ENCODE measurements at regions not wholly inside any gene's neighbourhood (a gene's known extent, or its start where the extent isn't known, plus 50 kb on each side); places are given as distances from the start of the nearest gene placed in this dataset.

DNA sequence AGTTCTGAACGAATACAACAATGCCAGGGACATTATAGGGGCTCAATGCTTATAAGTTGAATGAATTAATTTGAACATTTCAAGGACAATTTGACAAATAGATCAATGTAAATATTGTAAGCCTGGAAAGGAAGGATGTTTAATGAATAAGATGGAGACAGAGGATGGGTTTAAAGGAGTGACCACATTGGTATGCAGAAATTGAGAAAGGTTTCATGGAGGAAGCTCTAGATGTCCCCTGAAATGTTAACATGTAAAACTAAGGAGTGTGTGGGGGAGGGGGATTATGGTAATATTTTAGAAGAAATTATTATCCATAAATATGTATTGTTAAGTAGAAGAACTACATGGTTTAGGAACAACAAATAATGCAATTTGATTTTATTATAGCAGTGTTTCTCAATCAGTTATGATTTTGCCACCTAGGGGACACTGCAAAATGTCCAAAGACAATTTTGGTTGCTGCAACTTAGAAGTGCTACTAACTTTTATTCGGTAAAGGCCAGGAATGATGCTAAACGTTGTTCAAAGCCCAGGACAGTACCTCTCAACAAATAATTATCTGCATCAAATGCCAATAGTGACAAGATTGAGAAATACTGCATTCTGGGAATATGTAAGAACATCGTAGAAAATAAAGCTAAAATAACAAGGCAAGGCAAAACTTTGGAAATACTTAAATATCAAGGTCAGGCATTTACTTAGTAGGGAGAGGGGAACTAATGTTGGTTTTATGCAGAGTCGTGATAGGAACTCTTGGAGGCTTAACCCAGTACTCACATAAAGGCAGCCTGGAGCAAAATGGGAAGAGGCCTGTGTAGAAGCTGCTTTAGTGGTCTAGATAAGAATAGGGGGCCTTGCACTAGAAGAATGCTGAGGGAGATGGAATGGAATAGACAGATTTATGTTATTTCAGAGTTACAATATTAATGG is 686.9 kb upstream of the CITED2 start:
- no peak for ATAC-seq
- H3K27ac Mint-ChIP-seq = no peak overlapping the region

DNA sequence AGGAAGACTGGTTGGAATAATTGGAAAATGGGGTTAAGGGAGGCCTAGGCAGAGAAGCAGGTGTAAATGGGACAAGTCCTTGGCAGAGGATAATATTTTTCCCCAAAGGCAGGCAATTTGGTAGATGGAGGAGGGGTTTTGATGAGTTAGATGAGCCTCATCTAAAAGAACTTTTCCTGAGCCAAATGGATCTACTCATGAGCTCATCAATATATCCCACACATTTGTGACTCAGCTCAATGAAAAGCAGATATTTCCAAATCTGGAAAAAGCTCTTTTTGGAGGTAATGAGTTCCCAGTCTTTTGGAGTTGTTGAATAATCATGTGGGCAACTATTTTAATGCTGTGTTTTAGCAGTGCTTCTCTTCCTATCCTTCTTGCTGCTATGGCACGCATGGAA is 685.5 kb upstream of the CITED2 start:
- no peak for DNase-seq (ENCODE audit: low spot score in 2 of 2)
- H3K36me3 Mint-ChIP-seq = no peaks in the 10 kb centered on the region
- H3K27ac Mint-ChIP-seq = no peak overlapping the region
- no peaks in the 10 kb centered on the region for H3K9me3 Mint-ChIP-seq
- ATAC-seq = no peak

More for the DNA sequence above, 686.9 kb upstream of the CITED2 start:
- DNase-seq (ENCODE audit: low spot score in 2 of 2) = no peak
- Mint-ChIP-seq H3K9me3 (no peaks in the 10 kb centered on the region), H3K36me3 (no peaks in the 10 kb centered on the region)

DNA sequence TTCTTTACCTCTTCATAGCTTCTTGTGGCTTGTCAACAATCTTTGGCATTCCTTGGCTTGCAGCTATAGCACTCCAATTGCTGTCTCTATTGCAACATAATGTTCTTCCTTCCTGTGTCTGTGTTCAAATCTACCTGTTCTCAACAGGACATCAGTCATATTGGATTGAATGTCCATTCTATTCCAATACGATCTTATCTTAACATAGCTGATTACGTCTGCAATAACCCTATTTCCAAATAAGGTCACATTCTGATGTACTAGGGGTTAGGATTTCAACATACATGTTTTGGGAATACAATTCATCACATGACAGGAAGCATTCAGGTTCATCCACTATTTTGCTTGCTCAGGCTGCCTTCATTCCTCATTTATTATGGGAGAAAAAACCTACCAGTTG is 684.4 kb upstream of the CITED2 start:
- DNase-seq (ENCODE audit: low spot score in 2 of 2) (no peak), ATAC-seq (no peak)
- H3K27ac Mint-ChIP-seq = no peak overlapping the region
- H3K36me3 Mint-ChIP-seq = no peaks in the 10 kb centered on the region
- no peaks in the 10 kb centered on the region for H3K9me3 Mint-ChIP-seq

DNA sequence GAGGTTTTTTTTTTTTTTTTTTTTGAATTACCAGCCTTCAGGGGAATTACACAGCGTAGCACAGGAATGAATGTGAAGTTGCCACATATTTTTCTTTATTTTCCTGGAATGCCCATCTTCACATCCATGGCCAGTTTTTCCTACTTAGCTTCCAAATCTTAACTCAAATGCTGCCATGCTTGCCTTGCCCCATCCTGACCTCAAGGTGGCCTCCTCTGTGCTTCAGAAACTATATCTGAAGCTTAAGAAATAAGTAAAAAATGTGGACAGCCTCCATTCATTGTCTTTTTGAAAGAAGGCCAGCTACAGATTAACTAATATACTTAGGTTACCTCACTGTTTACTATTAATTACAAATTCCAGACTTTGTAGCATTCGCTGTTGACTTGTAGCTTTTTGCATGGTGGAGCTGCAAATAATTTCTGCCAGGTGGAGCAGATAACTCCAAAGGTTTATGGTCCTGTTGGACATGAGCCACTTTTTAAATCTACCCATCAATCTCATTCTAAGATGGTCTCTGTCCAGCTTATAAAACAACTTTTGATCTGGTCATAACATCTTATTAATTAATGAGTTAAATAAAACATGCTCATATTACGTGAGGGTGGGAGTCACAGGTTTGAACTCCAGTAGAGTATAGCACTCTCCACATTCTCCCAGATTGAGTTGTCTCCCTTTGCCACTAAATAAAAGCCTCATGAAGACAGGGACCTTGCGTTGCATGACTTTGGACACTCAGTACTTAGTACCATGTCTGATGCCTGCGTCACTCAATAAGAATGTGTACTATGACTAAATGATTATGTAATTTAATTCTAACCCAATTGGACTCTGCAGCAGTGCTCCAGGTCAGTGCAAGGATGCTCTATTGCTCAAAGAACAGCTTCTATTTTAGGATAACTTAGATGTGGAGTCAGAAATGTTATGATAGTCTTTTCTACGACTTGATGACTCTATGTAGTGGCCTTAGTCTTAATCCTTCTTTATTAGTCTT is 678.6 kb upstream of the CITED2 start:
- H3K27ac Mint-ChIP-seq = no peak overlapping the region
- ATAC-seq (no peak), DNase-seq (ENCODE audit: low spot score in 2 of 2) (no peak)
- no peaks in the 10 kb centered on the region for H3K9me3 Mint-ChIP-seq
- no peaks in the 10 kb centered on the region for H3K36me3 Mint-ChIP-seq

DNA sequence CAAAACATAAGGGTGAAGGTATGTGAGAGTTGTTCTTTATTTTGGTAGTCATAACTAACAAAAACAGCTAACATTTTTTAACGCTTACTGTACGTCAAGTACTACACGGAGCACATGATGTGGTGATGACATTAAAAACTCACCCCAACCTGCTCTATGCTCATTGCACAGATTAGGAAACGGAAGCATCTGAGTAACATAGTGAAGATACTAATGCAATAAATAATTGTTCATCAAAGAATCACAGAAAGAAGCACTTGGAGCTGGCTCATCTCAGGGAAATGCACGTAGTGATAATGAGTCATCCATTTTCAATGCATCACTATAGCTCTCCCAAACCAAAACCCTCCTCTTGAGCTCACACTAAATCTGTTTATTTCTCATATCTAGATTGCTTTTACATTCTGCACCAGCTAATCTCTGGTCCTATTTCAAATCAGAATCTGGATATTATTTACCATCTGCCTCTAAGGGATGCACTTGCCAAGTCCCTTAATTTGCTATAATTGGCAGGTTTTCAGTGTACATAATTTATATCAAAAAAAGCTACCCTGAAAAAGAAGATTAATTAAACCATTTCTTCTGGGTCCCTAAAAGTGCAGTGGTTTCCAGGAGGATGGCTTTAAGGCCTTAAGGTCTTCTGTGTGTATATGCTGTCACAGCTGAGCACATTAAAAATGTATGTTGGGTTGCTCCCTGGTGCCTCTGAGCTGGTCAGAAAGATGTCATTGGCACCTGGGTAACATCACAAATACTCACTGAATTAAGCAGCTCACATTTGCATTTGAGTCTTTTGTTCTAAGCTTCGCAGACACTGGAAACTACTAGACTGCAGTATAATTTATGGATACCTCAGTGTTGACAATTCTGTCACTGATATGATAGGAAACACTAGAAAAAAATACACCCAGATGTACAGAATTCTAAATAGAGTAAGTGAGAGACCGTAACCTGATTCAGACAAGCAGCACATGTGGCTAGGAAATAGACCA is 677.4 kb upstream of the CITED2 start:
- H3K36me3 Mint-ChIP-seq = no peaks in the 10 kb centered on the region
- no peak for DNase-seq (ENCODE audit: low spot score in 2 of 2)

DNA sequence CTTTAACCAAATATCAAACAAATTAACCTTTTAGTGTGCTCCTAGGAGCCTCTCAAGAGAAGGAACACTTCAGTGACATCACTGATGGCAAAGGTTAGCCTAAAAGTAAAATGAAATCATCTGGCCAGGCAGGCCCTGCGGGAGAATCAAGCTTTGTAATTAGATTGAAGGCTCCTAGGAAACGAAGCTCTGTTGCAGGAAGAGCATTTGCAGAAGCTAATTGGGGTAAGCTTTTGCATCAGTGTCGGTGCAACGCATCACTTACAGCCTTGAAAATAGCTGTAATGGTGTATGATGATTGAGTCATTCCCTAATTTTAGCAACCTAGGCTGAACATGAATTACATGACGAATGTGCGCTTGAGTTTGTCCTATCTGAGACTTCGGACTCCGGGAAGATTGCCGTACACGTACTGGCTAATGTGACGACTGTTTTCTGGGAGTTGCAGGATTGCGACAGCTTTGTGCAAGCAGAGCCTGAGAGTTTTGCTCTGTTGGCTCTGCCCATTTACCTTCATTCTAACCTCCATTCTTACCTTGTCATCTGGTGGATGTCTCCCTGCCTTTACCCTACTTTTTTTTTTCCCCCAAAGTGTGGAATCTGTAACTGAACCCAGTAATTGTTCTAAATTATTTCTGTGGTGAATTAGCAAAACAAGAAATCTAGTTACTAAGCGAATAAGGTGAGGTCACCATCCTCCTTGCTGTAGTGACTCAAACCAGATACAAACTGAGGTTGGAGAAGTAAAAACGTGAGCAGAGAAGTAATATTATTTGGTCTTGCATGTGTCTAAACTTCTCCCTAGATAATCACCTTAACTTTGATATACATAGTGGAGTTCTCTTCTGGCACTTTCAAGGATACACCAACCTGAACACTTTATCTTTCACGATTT is 675.9 kb upstream of the CITED2 start:
- Mint-ChIP-seq H3K27ac (no peak overlapping the region), H3K36me3 (no peaks in the 10 kb centered on the region), H3K9me3 (no peaks in the 10 kb centered on the region)
- peak in 1 of 2 donors; percentile 30 for ATAC-seq
- no peak for DNase-seq (ENCODE audit: low spot score in 2 of 2)

More for the DNA sequence above, 677.4 kb upstream of the CITED2 start:
- H3K27ac Mint-ChIP-seq = no peak overlapping the region
- ATAC-seq = peak in 1 of 2 donors; percentile 28
- no peaks in the 10 kb centered on the region for H3K9me3 Mint-ChIP-seq

DNA sequence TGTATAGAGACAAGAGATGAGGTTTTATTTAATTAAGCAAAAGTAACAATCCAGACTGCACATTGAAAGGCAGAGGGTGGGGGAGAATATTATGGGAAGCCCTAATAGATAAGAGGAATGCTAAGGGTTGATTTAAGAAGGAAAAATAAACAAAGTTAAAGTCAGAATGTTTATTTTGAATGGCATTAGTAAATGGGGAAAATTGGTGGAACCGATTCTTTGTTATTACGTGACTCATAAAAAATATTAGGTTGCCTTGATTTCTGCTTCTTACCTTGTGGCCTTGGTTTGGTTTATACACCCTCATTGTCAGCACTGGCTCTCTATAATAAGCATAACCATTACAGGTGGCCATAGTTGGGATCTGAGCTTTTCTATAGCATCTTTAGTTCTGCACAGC is 674.8 kb upstream of the CITED2 start:
- ATAC-seq = no peak
- Mint-ChIP-seq H3K27ac (no peak overlapping the region), H3K9me3 (no peaks in the 10 kb centered on the region)

DNA sequence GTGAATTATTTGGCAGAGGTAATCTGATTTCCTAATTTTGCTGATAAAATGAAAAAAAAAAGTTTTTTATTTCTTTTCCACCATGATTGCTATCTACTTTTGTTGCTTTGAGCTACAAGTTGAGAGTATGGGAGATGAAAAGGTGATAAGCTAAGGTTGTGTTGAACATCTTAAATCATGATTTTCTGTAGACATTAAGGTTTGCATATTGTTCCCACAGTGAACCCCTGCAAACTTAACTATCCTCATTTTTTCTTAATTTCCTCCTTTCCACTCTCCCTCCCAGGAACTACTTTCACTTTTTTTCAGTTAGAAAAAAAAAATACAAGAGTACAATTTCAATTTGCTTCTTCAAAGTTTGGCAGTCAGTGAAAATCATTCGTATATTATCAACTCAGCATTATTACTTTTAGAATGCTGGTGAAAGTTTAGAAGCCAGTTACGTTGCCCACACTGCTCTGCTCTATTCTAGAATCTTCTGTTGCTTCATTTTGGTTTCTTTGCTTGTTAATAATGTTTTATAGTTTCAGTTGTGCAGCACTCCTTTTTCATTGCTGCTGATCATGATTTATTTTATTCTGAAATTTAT is 673.8 kb upstream of the CITED2 start:
- no peaks in the 10 kb centered on the region for H3K9me3 Mint-ChIP-seq
- DNase-seq (ENCODE audit: low spot score in 2 of 2) = no peak
- ATAC-seq = no peak
- no peaks in the 10 kb centered on the region for H3K36me3 Mint-ChIP-seq
- H3K27ac Mint-ChIP-seq = no peak overlapping the region

More for the DNA sequence above, 674.8 kb upstream of the CITED2 start:
- no peak for DNase-seq (ENCODE audit: low spot score in 2 of 2)
- H3K36me3 Mint-ChIP-seq = no peaks in the 10 kb centered on the region

DNA sequence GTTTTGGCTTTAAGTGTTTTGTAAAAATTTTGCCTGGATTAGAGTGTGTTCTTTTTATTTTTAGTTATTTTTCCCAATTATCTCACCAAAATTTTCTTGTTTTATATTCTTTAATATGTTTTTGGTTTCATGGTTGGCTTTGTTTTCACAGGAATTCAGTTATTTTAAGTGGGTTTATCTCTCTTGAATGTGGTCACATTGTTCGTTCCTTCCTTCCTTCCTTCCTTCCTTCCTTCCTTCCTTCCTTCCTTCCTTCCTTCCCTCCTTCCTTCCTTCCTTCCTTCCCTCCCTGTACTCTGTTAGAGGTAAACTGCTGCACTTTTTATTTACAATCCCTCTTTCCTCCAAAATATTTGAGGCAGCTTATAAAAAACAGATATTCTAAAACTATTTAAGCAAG is 672.9 kb upstream of the CITED2 start:
- Mint-ChIP-seq H3K9me3 (no peaks in the 10 kb centered on the region), H3K27ac (no peak overlapping the region), H3K36me3 (no peaks in the 10 kb centered on the region)
- no peak for DNase-seq (ENCODE audit: low spot score in 2 of 2)
- ATAC-seq = no peak

DNA sequence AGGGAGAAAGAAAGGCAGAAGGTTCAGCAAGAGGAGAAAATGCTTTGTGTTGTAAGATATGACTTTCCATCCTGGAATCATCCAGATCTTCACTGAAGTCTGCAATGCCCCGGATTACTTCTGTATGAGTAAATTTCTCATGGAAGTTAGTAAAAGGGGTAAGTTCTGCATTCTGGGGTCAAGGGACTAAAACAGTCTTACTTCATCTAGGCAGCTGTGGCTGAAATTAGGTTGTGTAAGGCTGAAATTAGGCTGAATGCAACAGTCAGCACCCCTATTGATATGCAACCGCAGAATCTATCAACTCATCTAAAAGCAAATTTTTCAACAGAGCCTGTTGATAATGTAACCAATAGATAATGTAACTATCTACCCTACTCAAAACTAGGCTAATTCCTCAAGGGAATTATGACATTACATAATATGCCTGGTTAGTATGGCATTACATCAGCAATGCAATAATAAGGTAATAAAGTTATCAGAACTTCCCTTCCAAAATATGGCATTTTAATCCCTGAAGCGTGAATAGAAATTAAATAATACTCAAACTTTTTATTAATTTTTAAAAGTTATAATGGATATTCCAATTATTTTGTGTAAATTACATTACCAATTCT is 671.7 kb upstream of the CITED2 start:
- Mint-ChIP-seq H3K9me3 (no peaks in the 10 kb centered on the region), H3K36me3 (no peaks in the 10 kb centered on the region), H3K27ac (no peak overlapping the region)
- ATAC-seq (no peak), DNase-seq (ENCODE audit: low spot score in 2 of 2) (no peak)

DNA sequence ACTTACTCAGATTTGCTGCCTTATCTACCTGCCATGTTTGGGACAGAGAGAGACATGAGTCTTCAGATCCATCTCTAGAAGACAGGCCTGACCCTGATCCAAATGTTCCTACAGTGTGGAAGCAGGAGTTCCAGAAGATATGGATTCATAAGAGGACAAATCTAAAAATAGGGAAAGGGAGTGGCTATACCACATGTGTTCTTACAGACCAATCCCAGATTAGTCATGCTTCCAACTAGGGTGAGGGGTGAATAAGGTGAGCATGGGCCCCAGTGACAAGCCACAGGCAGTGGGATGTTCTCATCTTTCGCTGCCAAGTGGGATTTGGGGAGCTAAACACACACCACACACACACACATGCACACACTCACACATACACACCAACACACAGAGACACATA is 670.7 kb upstream of the CITED2 start:
- no peaks in the 10 kb centered on the region for H3K9me3 Mint-ChIP-seq
- H3K36me3 Mint-ChIP-seq = no peaks in the 10 kb centered on the region
- no peak for DNase-seq (ENCODE audit: low spot score in 2 of 2)
- no peak for ATAC-seq
- no peak overlapping the region for H3K27ac Mint-ChIP-seq

DNA sequence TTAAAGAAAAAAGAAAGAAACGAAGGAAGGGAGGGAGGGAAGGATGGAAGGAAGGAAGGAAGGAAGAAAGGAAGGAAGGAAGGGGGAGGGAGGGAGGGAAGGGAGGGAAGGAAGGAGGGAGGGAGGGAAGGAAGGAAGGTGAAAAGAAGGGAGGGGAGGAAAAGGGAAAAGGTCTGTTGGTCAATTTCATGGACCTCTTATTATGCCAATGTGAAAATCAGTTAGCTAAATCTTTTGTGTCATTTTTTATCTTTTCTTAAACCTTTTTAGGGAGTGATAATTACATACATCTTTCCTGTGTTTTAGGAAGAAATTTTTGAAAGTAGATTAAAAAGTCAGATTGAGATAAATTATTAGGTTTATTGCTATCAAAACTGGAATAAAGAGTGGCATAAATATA is 670.2 kb upstream of the CITED2 start:
- Mint-ChIP-seq H3K36me3 (no peaks in the 10 kb centered on the region), H3K27ac (no peak overlapping the region), H3K9me3 (no peaks in the 10 kb centered on the region)
- ATAC-seq = no peak
- no peak for DNase-seq (ENCODE audit: low spot score in 2 of 2)

DNA sequence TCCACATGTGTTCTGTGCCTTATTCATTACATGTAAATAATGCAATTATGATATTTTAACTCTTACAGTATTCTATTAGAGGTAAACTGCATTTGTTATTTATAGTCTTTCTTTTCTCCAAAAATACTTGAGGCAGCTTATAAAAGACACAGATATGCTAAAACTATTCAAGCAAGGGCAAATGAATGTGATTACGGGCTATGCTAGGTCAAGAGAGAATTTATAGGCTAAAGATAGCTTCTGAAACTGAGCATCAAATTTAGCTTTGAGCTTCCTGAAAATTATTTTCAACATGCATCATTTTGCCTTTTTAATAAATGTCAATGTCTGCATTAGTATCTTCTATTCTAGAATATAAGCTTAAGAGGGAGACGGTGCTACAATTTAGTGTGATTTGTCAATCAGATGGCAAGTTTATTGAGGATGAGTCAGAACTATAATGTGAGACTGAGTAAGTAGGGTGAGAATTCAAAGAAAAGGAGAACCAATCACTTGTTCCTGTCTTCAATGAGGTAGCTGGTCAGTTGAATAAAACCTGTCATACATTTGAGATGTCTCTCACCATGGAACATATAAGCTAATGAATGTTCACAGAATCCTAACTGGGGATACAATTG is 669.4 kb upstream of the CITED2 start:
- ATAC-seq = peak; percentile 34 to 66
- no peaks in the 10 kb centered on the region for H3K9me3 Mint-ChIP-seq
- H3K27ac Mint-ChIP-seq = no peak overlapping the region

DNA sequence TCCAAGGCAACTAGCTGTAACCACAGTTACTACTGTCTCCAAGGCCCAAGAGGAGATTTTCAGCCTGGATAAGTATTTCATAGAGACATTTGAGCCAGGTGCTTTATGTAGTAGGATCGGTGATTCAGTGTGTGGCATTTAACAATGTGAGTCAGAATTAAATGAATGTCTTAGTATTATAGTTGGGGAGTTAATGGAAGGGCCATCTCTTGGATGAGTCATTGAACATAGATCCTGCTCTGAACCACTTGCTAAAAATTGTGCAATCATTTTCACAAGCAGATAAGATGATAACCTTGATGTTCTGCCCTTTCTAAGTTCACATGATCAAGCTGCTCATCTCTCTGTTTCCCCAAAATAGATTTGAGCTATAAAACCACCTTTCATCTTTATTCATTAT is 668.9 kb upstream of the CITED2 start:
- Mint-ChIP-seq H3K27ac (no peak overlapping the region), H3K9me3 (no peaks in the 10 kb centered on the region), H3K36me3 (no peaks in the 10 kb centered on the region)
- DNase-seq (ENCODE audit: low spot score in 2 of 2) (no peak), ATAC-seq (peak; percentile 83 to 95)

More for the DNA sequence above, 669.4 kb upstream of the CITED2 start:
- no peak for DNase-seq (ENCODE audit: low spot score in 2 of 2)
- H3K36me3 Mint-ChIP-seq = no peaks in the 10 kb centered on the region

Measured in activated naive CD4-positive, alpha-beta T cell treated with anti-CD3 and anti-CD28 coated beads, Interleukin-2, amount 50 U/mL, for 72 hours (primary cell).